Pancreas (tissue), 10 donors: ENCODE measurements at regions not wholly inside any gene's neighbourhood (a gene's known extent, or its start where the extent isn't known, plus 50 kb on each side); places are given as distances from the start of the nearest gene placed in this dataset.

Source experiments
- ATAC-seq, 4 donors: fragments of 200-7000 bp; cut with Tn5 transposase; one replicate each; pipeline versions ENCODE4 v1.8.0 to v1.9.1; 2020; ENCODE audit warnings: mild to moderate bottlenecking in 4 of 4, moderate library complexity in 4 of 4
- DNase-seq, 6 donors: peaks; one replicate each; pipeline ENCODE4 v3.0.0-alpha.2; 2020
- FAIRE-seq: peaks from 2 replicates; lab custom pipeline; 2012; peaks lifted over from hg19 to GRCh38; lab: Jason Lieb, UNC
- H3K27ac ChIP-seq, 4 donors: fragments of 200-600 bp; sonication (generic); 1 replicate in 3 of 4; 2 replicates in 1 of 4; pipeline versions ENCODE4 v1.5.0 to v1.8.0; 2020
- H3K27me3 ChIP-seq, 4 donors: fragments of 200-600 bp; one replicate each; pipeline ENCODE4 v1.8.0; 2021
- H3K36me3 ChIP-seq, 3 donors: fragments of 200-600 bp; sonication (generic) in 1 of 3; one replicate each; pipeline versions ENCODE4 v1.5.0 to v1.8.0; 2020 to 2021
- H3K4me1 ChIP-seq, 3 donors: fragments of 200-600 bp; one replicate each; pipeline ENCODE4 v1.8.0; 2021
- H3K4me3 ChIP-seq, 4 donors: fragments of 200-600 bp; sonication (generic) in 2 of 4; one replicate each; pipeline versions ENCODE4 v1.5.0 to v1.8.0; 2020 to 2021
- H3K9me3 ChIP-seq, 4 donors: fragments of 200-600 bp; one replicate each; pipeline ENCODE4 v1.8.0; 2021
- WGBS, 2 donors: extraction: QIAGEN DNeasy Blood & Tissue Kit; methylation state at CpG; one replicate each; pipeline ENCODE4 v1.1.7; 2013; 5-methylcytosine and 5-hydroxymethylcytosine counted together
- intact Hi-C, 3 donors: fragments of 100-400 bp; cut with DNase I; formaldehyde crosslinking; loops; one replicate each; pipeline versions ENCODE4 v1.11.1 to v1.14.2; 2022
- TF ChIP-seq, protein P1 (sequence below), 4 donors: fragments of 200-600 bp; sonication (generic) in 3 of 4; IDR thresholded peaks; one replicate each; pipeline versions ENCODE4 v1.5.0 to v1.8.0; 2021; ENCODE audit warnings: antibody characterized with exemption in 4 of 4
- donor health status: healthy with polysubstance abuse.
- donor health status: DM: no; HTN: no; CAD: no; lungs with moderate emphysema.
- donor health status: DM: no; HTN: no; CAD: no.
- donor health status: control.
- donor health status: control.
- donor health status: Bipolar disorder and iron deficiency.
- donor health status: DM: yes; HTN: yes; CAD: no.
- donor health status: DM: no; HTN: no; CAD: no.
- donor health status: DM: no; HTN: no; CAD: no.
- donor health status: DM: yes; HTN: yes; CAD: no.

GRCh38 chr3:68228856-68229255 lies 574.4 kb upstream of the SUCLG2 start:
- no peak for DNase-seq
- TF ChIP-seq, protein P1, sequence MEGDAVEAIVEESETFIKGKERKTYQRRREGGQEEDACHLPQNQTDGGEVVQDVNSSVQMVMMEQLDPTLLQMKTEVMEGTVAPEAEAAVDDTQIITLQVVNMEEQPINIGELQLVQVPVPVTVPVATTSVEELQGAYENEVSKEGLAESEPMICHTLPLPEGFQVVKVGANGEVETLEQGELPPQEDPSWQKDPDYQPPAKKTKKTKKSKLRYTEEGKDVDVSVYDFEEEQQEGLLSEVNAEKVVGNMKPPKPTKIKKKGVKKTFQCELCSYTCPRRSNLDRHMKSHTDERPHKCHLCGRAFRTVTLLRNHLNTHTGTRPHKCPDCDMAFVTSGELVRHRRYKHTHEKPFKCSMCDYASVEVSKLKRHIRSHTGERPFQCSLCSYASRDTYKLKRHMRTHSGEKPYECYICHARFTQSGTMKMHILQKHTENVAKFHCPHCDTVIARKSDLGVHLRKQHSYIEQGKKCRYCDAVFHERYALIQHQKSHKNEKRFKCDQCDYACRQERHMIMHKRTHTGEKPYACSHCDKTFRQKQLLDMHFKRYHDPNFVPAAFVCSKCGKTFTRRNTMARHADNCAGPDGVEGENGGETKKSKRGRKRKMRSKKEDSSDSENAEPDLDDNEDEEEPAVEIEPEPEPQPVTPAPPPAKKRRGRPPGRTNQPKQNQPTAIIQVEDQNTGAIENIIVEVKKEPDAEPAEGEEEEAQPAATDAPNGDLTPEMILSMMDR (IDR thresholded peaks at IDR 0.05) = no peak
- no peak for ATAC-seq
- intact Hi-C loops = no loop called here
- H3K4me3 ChIP-seq = no peak overlapping the region
- H3K4me1 ChIP-seq = no peaks in the 10 kb centered on the region
- H3K27me3 ChIP-seq = no peaks in the 10 kb centered on the region
- H3K27ac ChIP-seq = no peak overlapping the region
- no peaks in the 10 kb centered on the region for H3K36me3 ChIP-seq
- 43% methylated on average over 1 of the region's 1 CpG for WGBS, 2 donors
- H3K9me3 ChIP-seq = no peaks in the 10 kb centered on the region
- FAIRE-seq = no peak

DNA sequence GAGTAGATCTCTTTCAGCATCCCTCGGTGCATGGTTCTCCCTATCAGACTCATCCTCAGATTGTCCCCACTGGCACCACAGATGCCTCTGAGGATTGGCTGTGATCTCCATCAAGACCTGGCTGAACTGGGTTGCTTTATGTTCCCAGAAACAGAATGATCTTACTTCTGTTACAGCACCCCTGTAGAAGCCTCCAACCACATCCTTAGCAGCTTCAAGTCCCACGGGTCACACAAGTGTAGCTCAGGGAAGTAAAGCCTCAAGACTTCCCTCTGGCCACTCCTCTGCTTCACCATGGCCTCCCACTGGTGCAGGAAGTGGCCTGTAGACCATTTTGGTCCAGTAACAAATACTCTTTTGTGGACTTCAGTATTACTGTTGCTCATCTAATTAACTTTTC lies 566.4 kb upstream of the SUCLG2 start:
- no peaks in the 10 kb centered on the region for H3K36me3 ChIP-seq
- no peaks in the 10 kb centered on the region for H3K4me1 ChIP-seq
- intact Hi-C loops = no loop called here
- no peaks in the 10 kb centered on the region for H3K27me3 ChIP-seq
- H3K27ac ChIP-seq = no peak overlapping the region
- TF ChIP-seq, protein P1 (IDR thresholded peaks at IDR 0.05) = no peak
- FAIRE-seq (no peak), DNase-seq (no peak), ATAC-seq (no peak)
- no peaks in the 10 kb centered on the region for H3K9me3 ChIP-seq
- WGBS, 2 donors = 66 to 72% methylated on average over 2 of the region's 2 CpGs
- no peak overlapping the region for H3K4me3 ChIP-seq

- H3K36me3 ChIP-seq = no peaks in the 10 kb centered on the region
- no peak for DNase-seq
- intact Hi-C loops = no loop called here
- no peak for ATAC-seq
- no peak overlapping the region for H3K27ac ChIP-seq
- no peaks in the 10 kb centered on the region for H3K9me3 ChIP-seq
- no peak overlapping the region for H3K4me3 ChIP-seq
- WGBS, 2 donors = 34 to 39% methylated on average over 1 of the region's 1 CpG
- TF ChIP-seq, protein P1 (IDR thresholded peaks at IDR 0.05) = no peak
- H3K4me1 ChIP-seq = no peaks in the 10 kb centered on the region
- H3K27me3 ChIP-seq = no peaks in the 10 kb centered on the region
- no peak for FAIRE-seq
These were observed 557.2 kb upstream of the SUCLG2 start for GRCh38 chr3:68211637-68212036.

GRCh38 chr3:68210635-68211034 lies 556.2 kb upstream of the SUCLG2 start:
- no peaks in the 10 kb centered on the region for H3K4me1 ChIP-seq
- no peak overlapping the region for H3K27ac ChIP-seq
- no peaks in the 10 kb centered on the region for H3K36me3 ChIP-seq
- ATAC-seq (no peak), FAIRE-seq (no peak), DNase-seq (no peak)
- H3K9me3 ChIP-seq = no peaks in the 10 kb centered on the region
- peaks cover 0 to 3% (median 0%) of the 10 kb centered on the region in 4 donors for H3K27me3 ChIP-seq
- H3K4me3 ChIP-seq = no peak overlapping the region
- intact Hi-C loops = no loop called here
- TF ChIP-seq, protein P1 (IDR thresholded peaks at IDR 0.05) = no peak

DNA sequence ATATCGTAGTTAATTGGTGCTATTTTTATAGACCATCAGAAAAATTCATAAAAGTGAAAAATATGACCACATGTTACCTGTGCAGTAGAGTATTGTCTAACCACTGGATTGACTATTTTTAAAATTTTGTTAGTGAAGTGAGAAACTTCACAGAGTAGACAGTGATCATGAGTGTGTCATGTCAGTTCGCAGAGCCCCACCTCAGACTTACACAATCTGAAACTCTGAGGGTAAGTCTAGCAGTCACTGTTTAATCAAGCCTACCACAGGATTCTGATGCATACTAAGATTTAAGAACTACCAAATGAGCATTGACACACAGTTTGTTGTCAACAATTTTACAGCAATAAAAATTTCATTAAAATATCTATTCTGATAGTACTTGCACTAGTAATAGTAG lies 552.9 kb upstream of the SUCLG2 start:
- no peaks in the 10 kb centered on the region for H3K9me3 ChIP-seq
- intact Hi-C loops = no loop called here
- 80 to 84% methylated on average over 2 of the region's 2 CpGs for WGBS, 2 donors
- no peak overlapping the region for H3K4me3 ChIP-seq
- DNase-seq (no peak), ATAC-seq (no peak), FAIRE-seq (no peak)
- H3K27me3 ChIP-seq = peaks cover 0 to 3% (median 0%) of the 10 kb centered on the region in 4 donors
- H3K36me3 ChIP-seq = no peaks in the 10 kb centered on the region
- TF ChIP-seq, protein P1 (IDR thresholded peaks at IDR 0.05) = no peak
- no peaks in the 10 kb centered on the region for H3K4me1 ChIP-seq
- no peak overlapping the region for H3K27ac ChIP-seq
